ENCODE measurements at regions not wholly inside any gene's neighbourhood (a gene's known extent, or its start where the extent isn't known, plus 50 kb on each side); places are given as distances from the start of the nearest gene placed in this dataset.
"Not testable (repeated sequence)": the region's sequence is repeated elsewhere in the genome, so short reads cannot be mapped to it uniquely, and the experiment has no call there.

GRCh38 chr1:211206981-211207380 lies 52.2 kb upstream of the RCOR3 start:
- ATAC-seq, result no peak
- H3K27me3 Mint-ChIP-seq, result peaks cover 29% of the 10 kb centered on the region
- no peaks in the 10 kb centered on the region for H3K36me3 Mint-ChIP-seq
- no peak overlapping the region for H3K4me3 Mint-ChIP-seq
- H3K27ac Mint-ChIP-seq, result no peak overlapping the region
- H3K9me3 Mint-ChIP-seq, result peaks cover 3% of the 10 kb centered on the region
- no peaks in the 10 kb centered on the region for H3K4me1 Mint-ChIP-seq

DNA sequence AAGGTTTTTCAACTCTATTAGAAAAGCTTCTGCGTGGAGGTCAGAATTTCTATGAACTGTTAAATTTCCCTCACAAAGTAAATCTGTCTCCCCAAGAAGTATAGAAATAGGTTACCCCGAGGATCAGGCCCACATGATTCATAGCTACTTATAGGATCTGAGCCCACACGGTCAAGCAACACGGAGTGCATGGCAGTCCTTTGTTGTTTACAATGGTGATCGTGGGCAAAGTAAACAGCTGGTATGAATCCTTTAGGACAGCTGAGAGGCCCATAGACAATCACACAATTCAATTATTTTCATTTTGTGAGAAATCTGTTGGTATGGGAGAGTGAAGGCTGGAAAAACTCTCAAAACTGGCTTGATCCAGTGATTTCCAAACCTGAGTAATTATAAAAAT lies 58.9 kb upstream of the RCOR3 start:
- H3K27ac Mint-ChIP-seq, result no peak overlapping the region
- H3K4me1 Mint-ChIP-seq, result no peaks in the 10 kb centered on the region
- no peak overlapping the region for H3K4me3 Mint-ChIP-seq
- no peaks in the 10 kb centered on the region for H3K36me3 Mint-ChIP-seq
- no peak for ATAC-seq
- peaks cover under 1% of the 10 kb centered on the region for H3K27me3 Mint-ChIP-seq
- peaks cover 4% of the 10 kb centered on the region for H3K9me3 Mint-ChIP-seq

DNA sequence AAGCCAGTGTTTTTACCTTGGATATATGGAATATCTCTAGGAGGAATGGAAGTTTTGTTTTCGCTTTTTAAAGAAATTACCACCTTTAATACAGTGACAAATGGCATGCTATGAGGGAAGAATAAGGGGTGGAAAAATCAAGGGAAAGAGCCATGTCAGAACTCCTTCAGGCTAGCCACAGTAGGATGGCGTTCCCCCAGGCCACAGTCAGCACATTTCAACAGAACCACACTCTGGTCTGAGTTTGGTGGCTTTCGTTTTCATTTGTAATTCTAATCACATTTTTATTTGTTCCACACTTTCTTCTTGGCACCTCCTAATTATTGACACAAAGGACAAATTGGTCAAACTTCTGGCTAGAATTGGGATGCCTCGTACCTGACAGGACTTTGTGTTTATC lies 60.3 kb upstream of the RCOR3 start:
- H3K4me3 Mint-ChIP-seq, result no peak overlapping the region
- H3K36me3 Mint-ChIP-seq, result no peaks in the 10 kb centered on the region
- no peak for ATAC-seq
- no peaks in the 10 kb centered on the region for H3K4me1 Mint-ChIP-seq
- no peak overlapping the region for H3K27ac Mint-ChIP-seq
- H3K9me3 Mint-ChIP-seq, result peaks cover 4% of the 10 kb centered on the region
- peaks cover 8% of the 10 kb centered on the region for H3K27me3 Mint-ChIP-seq

- Mint-ChIP-seq H3K36me3 (no peaks in the 10 kb centered on the region), H3K4me3 (no peak overlapping the region), H3K27ac (no peak overlapping the region), H3K9me3 (peaks cover 4% of the 10 kb centered on the region), H3K4me1 (no peaks in the 10 kb centered on the region), H3K27me3 (peaks cover 15% of the 10 kb centered on the region)
- no peak for ATAC-seq
Measured at GRCh38 chr1:211198111-211198510, 61.1 kb upstream of the RCOR3 start.

GRCh38 chr1:211196880-211197279 lies 62.3 kb upstream of the RCOR3 start:
- no peak overlapping the region for H3K4me3 Mint-ChIP-seq
- H3K4me1 Mint-ChIP-seq, result no peaks in the 10 kb centered on the region
- H3K27me3 Mint-ChIP-seq, result peaks cover 18% of the 10 kb centered on the region
- ATAC-seq, result no peak
- no peaks in the 10 kb centered on the region for H3K36me3 Mint-ChIP-seq
- H3K27ac Mint-ChIP-seq, result no peak overlapping the region
- peaks cover 4% of the 10 kb centered on the region for H3K9me3 Mint-ChIP-seq

DNA sequence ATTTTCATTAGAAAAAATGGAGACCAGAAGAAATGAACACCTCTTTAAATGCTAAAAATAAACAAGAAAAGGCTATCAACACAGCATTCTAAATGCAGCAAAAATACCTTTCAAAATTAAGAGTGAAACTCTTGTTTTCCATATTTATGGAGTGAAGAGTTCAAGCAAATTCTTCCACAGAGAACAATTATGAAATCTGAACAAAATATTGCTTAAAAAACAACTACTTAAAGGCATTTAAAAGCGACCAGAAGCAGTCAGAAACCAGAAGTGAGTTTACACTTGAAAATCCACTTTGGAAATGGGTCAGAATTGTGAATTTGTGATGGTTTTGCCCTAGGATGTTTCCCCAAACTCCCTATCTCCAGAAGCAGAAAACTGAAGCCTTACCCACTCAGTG lies 60.9 kb upstream of the KCNH1 start:
- Mint-ChIP-seq H3K27ac (no peak overlapping the region), H3K36me3 (no peaks in the 10 kb centered on the region), H3K27me3 (peaks cover 18% of the 10 kb centered on the region), H3K4me1 (no peaks in the 10 kb centered on the region), H3K9me3 (peaks cover 4% of the 10 kb centered on the region), H3K4me3 (no peak overlapping the region)
- no peak for ATAC-seq

GRCh38 chr1:211192227-211192626 lies 58.3 kb upstream of the KCNH1 start:
- Mint-ChIP-seq H3K9me3 (peaks cover 10% of the 10 kb centered on the region), H3K36me3 (no peaks in the 10 kb centered on the region), H3K27ac (no peak overlapping the region), H3K27me3 (peaks cover 18% of the 10 kb centered on the region), H3K4me3 (no peak overlapping the region), H3K4me1 (peaks cover 18% of the 10 kb centered on the region)
- no peak for ATAC-seq

- peaks cover 18% of the 10 kb centered on the region for H3K4me1 Mint-ChIP-seq
- peak overlapping the region; percentile 26 for H3K27ac Mint-ChIP-seq
- H3K4me3 Mint-ChIP-seq, H3K36me3 Mint-ChIP-seq, H3K9me3 Mint-ChIP-seq, H3K27me3 Mint-ChIP-seq, ATAC-seq: not testable (repeated sequence)
Measured at GRCh38 chr1:211188721-211189120, 54.8 kb upstream of the KCNH1 start.

DNA sequence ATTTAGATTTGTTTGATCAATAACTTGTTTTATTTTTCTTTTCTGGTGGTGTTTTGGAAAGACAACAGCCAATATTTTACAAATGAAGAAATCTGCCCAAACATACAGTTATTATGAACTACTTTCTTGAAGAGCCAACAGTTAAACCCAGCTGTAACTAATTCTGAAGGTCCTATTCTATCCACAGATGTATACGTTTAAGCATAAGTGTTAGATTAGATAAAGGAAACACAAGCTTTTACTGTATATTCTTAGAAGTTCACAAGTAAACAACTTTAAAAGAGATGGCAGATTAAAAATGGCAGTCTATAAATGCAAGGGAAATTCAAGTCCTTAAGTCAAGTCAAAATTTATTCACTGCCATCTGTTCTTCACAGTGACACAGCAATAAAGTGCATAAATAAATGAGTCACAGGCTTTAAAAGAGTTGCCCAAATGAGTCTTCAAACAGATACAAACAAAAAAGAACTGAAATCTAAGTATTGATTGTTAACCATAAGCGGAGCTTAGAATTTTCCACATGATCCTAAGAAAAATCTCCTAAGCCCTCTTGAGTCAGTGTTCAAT lies 49.9 kb upstream of the KCNH1 start:
- peaks cover 8% of the 10 kb centered on the region for H3K27me3 Mint-ChIP-seq
- ATAC-seq, result no peak
- no peak overlapping the region for H3K4me3 Mint-ChIP-seq
- no peaks in the 10 kb centered on the region for H3K36me3 Mint-ChIP-seq
- H3K9me3 Mint-ChIP-seq, result peaks cover 5% of the 10 kb centered on the region
- H3K27ac Mint-ChIP-seq, result no peak overlapping the region
- H3K4me1 Mint-ChIP-seq, result peaks cover 9% of the 10 kb centered on the region

Data from stimulated activated memory B cell treated with anti-CD40 and anti-IgM and Interleukin-4, amounts not matched to agents 10 μg/mL and 1 μg/mL and 100 μg/mL, for 72 hours (primary cell).